Body of pancreas (tissue), 4 donors: ENCODE measurements at regions not wholly inside any gene's neighbourhood (a gene's known extent, or its start where the extent isn't known, plus 50 kb on each side); places are given as distances from the start of the nearest gene placed in this dataset.

Source experiments
- ATAC-seq: fragments of 150-250 bp; one replicate; pipeline ENCODE4 v1.9.1; 2016
- DNase-seq, 4 donors: peaks; one replicate each; pipeline ENCODE4 v3.0.0-alpha.2; 2019
- H3K27ac ChIP-seq, 4 donors: fragments of 200-600 bp; sonication (generic); 1 replicate in 3 of 4; 2 replicates in 1 of 4; pipeline versions ENCODE4 v1.5.1 to v1.6.1; 2016 to 2019; ENCODE audit warnings: mild to moderate bottlenecking in 1 of 4, mixed read lengths in 1 of 4, moderate library complexity in 1 of 4
- H3K27me3 ChIP-seq, 2 donors: fragments of 200-600 bp; sonication (generic); one replicate each; pipeline ENCODE4 v1.6.0; 2016; ENCODE audit warnings: mild to moderate bottlenecking in 1 of 2
- H3K36me3 ChIP-seq, 2 donors: fragments of 200-600 bp; sonication (generic); replicated peaks in 1 of 2; 2 replicates each; pipeline ENCODE4 v1.5.1; 2016; ENCODE audit warnings: low read depth in 2 of 2; ENCODE audit not compliant: insufficient read depth in 1 of 2
- H3K4me1 ChIP-seq: fragments of 200-600 bp; sonication (generic); one replicate; pipeline ENCODE4 v1.6.0; 2016
- H3K4me3 ChIP-seq, 2 donors: fragments of 200-600 bp; sonication (generic); 1 replicate in 1 of 2; 2 replicates in 1 of 2; pipeline ENCODE4 v1.5.1; 2016 to 2019
- H3K9me3 ChIP-seq, 3 donors: fragments of 200-600 bp; sonication (generic); 1 replicate in 2 of 3; 2 replicates in 1 of 3; pipeline ENCODE4 v1.5.1; 2016
- POLR2A ChIP-seq, 3 donors: fragments of 450-650 bp; IDR thresholded peaks; one replicate each; pipeline ENCODE4 v1.6.1; 2016; ENCODE audit warnings: antibody characterized with exemption in 3 of 3, mild to moderate bottlenecking in 2 of 3
- WGBS, 2 donors: methylation state at CpG; one replicate each; pipeline ENCODE4 v1.1.5; 2017; 5-methylcytosine and 5-hydroxymethylcytosine counted together
- intact Hi-C: fragments of 100-400 bp; cut with DNase I; formaldehyde crosslinking; loops from one replicate; pipeline ENCODE4 v1.15.1; 2023
- TF ChIP-seq, protein P1 (sequence below), 7 experiments: fragments of 450-650 bp in 4 of 7; fragments of 200-600 bp in 3 of 7; sonication (generic) in 3 of 7; IDR thresholded peaks; one replicate each; pipeline ENCODE4 v1.5.1; 2016 to 2019; ENCODE audit warnings: antibody characterized with exemption in 7 of 7

DNA sequence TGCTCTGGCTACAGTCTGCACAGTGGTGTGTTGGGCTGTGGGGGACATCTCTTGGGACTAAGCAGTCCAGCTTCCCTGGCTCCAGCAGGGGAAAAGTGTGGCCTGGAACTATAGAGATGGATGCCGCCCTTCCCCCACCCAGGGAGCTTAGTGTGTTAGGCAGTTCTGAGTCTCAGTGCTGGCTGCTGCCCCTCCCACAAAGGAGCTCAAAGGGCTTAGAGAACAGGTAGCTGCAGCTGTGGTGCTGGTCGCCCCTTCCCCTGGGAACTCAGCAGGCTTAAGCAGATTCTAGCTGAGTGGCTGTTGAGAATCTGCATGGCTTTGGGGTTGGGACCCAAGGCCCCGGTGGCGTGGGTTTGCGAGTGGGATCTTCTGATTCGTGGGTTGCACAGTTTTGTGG, 190.8 kb downstream of the PDCD6IP start:
- intact Hi-C loops = no loop called here
- WGBS, 2 donors = 66 to 67% methylated on average over 5 to 6 of the region's 6 CpGs
- TF ChIP-seq POLR2A (IDR thresholded peaks at IDR 0.05) = no peak
- TF ChIP-seq, protein P1, sequence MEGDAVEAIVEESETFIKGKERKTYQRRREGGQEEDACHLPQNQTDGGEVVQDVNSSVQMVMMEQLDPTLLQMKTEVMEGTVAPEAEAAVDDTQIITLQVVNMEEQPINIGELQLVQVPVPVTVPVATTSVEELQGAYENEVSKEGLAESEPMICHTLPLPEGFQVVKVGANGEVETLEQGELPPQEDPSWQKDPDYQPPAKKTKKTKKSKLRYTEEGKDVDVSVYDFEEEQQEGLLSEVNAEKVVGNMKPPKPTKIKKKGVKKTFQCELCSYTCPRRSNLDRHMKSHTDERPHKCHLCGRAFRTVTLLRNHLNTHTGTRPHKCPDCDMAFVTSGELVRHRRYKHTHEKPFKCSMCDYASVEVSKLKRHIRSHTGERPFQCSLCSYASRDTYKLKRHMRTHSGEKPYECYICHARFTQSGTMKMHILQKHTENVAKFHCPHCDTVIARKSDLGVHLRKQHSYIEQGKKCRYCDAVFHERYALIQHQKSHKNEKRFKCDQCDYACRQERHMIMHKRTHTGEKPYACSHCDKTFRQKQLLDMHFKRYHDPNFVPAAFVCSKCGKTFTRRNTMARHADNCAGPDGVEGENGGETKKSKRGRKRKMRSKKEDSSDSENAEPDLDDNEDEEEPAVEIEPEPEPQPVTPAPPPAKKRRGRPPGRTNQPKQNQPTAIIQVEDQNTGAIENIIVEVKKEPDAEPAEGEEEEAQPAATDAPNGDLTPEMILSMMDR (IDR thresholded peaks at IDR 0.05) = no peak
- Histone ChIP-seq H3K4me1 (no peaks in the 10 kb centered on the region), H3K4me3 (no peak overlapping the region), H3K9me3 (no peaks in the 10 kb centered on the region), H3K27me3 (no peaks in the 10 kb centered on the region), H3K27ac (no peak overlapping the region), H3K36me3 (no peaks in the 10 kb centered on the region)
- no peak for ATAC-seq
- DNase-seq = no peak

DNA sequence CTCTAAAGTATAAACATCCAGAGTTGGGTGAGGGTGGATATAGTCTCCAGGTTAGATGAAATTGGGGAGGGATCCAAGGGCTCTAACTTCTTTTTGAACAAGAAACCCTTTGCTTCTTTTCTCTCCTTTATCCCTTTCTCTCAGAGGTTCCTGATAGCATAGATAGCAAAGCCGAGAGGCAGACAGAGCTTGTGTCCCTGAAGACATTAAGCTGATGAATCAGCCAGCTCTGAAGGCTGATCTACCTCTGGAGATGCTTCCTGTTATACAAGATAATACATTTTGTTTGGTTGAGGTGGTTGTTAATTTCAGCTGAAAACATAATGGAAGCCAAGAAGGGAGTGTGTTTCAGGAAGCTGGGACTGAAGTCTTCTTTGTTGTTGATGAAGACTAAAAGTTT, 193.2 kb downstream of the PDCD6IP start:
- intact Hi-C loops = no loop called here
- Histone ChIP-seq H3K9me3 (peaks cover 0 to 9% (median 0%) of the 10 kb centered on the region in 3 donors), H3K36me3 (no peaks in the 10 kb centered on the region), H3K4me3 (no peak overlapping the region), H3K27me3 (no peaks in the 10 kb centered on the region), H3K27ac (no peak overlapping the region), H3K4me1 (no peaks in the 10 kb centered on the region)
- TF ChIP-seq, protein P1 (IDR thresholded peaks at IDR 0.05) = no peak
- TF ChIP-seq POLR2A (IDR thresholded peaks at IDR 0.05) = no peak
- ATAC-seq = no peak
- 20 to 28% methylated on average over 1 of the region's 1 CpG for WGBS, 2 donors
- DNase-seq = no peak

DNA sequence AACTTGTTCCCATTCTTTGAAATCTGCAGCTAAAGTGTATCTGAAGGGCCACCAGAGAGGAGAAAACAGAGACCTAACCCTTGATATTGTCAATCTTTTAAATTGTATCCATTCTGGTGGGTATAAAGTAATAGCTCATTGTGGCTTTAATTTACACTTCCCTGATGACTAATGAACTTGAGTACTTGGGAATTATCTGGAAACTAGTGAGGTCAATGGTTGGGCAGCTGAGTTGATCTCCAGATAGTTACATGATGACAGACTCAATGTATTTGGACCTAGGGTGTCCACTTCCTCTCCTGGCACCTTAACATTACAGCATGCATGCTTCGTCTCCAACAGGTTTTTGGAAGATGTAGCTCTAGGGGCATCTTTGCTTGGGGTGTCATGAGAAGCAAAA, 195.2 kb downstream of the PDCD6IP start:
- Histone ChIP-seq H3K4me1 (no peaks in the 10 kb centered on the region), H3K4me3 (no peak overlapping the region), H3K27me3 (no peaks in the 10 kb centered on the region), H3K36me3 (no peaks in the 10 kb centered on the region), H3K27ac (no peak overlapping the region), H3K9me3 (peaks cover 0 to 9% (median 0%) of the 10 kb centered on the region in 3 donors)
- WGBS, 2 donors = 43 to 71% methylated on average over 1 of the region's 1 CpG
- ATAC-seq (no peak), DNase-seq (no peak)
- TF ChIP-seq POLR2A (IDR thresholded peaks at IDR 0.05) = no peak
- TF ChIP-seq, protein P1 (IDR thresholded peaks at IDR 0.05) = no peak
- intact Hi-C loops = no loop called here

DNA sequence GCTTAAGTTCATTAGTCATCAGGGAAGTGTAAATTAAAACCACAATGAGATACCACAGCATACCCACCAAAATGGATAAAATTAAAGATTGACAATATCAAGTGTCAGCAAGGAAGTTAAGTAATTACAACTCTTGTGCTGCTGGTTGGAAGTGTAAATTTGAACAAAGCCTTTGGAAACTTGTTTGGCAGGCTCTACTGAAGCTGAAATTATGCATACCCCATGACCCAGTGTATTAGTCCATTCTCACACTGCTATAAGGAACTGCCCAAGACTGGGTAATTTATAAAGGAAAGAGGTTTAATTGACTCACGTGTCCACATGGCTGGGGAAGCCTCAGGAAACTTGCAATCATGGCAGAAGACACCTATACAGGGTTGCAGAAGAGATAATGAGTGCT, 196.1 kb downstream of the PDCD6IP start:
- 0 to 27% methylated on average over 1 of the region's 1 CpG for WGBS, 2 donors
- ATAC-seq (no peak), DNase-seq (no peak)
- Histone ChIP-seq H3K27ac (no peak overlapping the region), H3K4me1 (no peaks in the 10 kb centered on the region), H3K36me3 (no peaks in the 10 kb centered on the region), H3K27me3 (no peaks in the 10 kb centered on the region), H3K4me3 (no peak overlapping the region), H3K9me3 (peaks cover 0 to 9% (median 0%) of the 10 kb centered on the region in 3 donors)
- no peak for TF ChIP-seq POLR2A (IDR thresholded peaks at IDR 0.05)
- TF ChIP-seq, protein P1 (IDR thresholded peaks at IDR 0.05) = no peak
- intact Hi-C loops = no loop called here

DNA sequence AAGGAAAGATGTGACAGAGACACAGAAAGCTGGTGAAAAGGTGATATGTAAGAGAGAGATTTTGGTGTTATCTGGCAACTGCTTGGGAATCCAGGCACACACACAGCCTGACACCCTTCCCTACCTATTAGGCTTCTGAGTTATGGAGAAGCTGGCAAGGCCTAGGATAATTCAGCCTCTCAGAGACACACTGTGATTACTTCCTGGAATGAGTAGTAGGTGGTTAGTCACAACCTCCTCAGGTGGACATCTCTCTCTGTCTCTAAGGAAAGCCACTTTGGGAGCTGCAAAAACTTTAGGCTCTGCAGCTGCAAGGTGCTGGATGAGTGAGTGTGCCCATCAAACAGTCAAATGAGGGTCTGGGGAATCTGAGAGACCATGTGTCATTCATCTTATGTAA, 201.9 kb downstream of the PDCD6IP start:
- ATAC-seq (no peak), DNase-seq (no peak)
- TF ChIP-seq, protein P1 (IDR thresholded peaks at IDR 0.05) = no peak
- no peak for TF ChIP-seq POLR2A (IDR thresholded peaks at IDR 0.05)
- Histone ChIP-seq H3K4me3 (no peak overlapping the region), H3K4me1 (no peaks in the 10 kb centered on the region), H3K27ac (no peak overlapping the region), H3K27me3 (no peaks in the 10 kb centered on the region), H3K9me3 (peaks cover 0 to 7% (median 0%) of the 10 kb centered on the region in 3 donors), H3K36me3 (no peaks in the 10 kb centered on the region)
- intact Hi-C loops = no loop called here
